Neuron (in vitro differentiated cells): ENCODE measurements at regions not wholly inside any gene's neighbourhood (a gene's known extent, or its start where the extent isn't known, plus 50 kb on each side); places are given as distances from the start of the nearest gene placed in this dataset.

Source experiments
- H2AFZ ChIP-seq: one replicate; pipeline ENCODE4 v1.6.1; 2013; ENCODE audit warnings: low read depth, mild to moderate bottlenecking, inconsistent platforms, low read length, moderate library complexity
- H3K27me3 ChIP-seq: one replicate; pipeline ENCODE4 v1.6.1; 2013; ENCODE audit warnings: low read length; ENCODE audit not compliant: insufficient read depth
- H3K36me3 ChIP-seq: one replicate; pipeline ENCODE4 v1.6.1; 2013; ENCODE audit warnings: low read length; ENCODE audit not compliant: insufficient read depth
- H3K4me1 ChIP-seq: one replicate; pipeline ENCODE4 v1.6.1; 2013; ENCODE audit warnings: low read length; ENCODE audit not compliant: insufficient read depth
- H3K4me3 ChIP-seq: 2 replicates; pipeline ENCODE4 v1.5.1; 2013; ENCODE audit warnings: mild to moderate bottlenecking, low read length, moderate library complexity
- H3K9me3 ChIP-seq: one replicate; pipeline ENCODE4 v1.6.1; 2013; ENCODE audit warnings: low read length

DNA sequence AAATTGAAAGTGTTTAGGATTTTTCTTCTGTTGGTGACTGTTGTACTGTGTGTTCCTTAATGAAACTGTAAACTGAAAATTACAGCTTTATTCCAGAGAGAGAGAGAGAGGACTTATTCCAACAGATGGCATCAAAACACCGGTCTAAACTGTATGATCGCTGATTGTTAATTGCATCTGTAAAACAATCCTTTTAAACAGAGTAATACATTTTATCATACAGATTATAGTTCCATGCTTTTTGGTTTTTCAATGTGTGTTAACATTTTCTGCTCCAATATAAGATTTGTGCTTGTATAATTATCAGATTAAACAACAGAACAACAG is 289.7 kb upstream of the DNAJC19 start:
- H3K36me3 ChIP-seq, result no peaks in the 10 kb centered on the region
- H3K9me3 ChIP-seq, result no peaks in the 10 kb centered on the region
- H3K4me1 ChIP-seq, result no peaks in the 10 kb centered on the region
- no peaks in the 10 kb centered on the region for H3K27me3 ChIP-seq
- H3K4me3 ChIP-seq, result no peak overlapping the region
- no peak overlapping the region for H2AFZ ChIP-seq

- no peaks in the 10 kb centered on the region for H3K27me3 ChIP-seq
- no peaks in the 10 kb centered on the region for H3K9me3 ChIP-seq
- no peak overlapping the region for H2AFZ ChIP-seq
- no peak overlapping the region for H3K4me3 ChIP-seq
- no peaks in the 10 kb centered on the region for H3K4me1 ChIP-seq
- no peaks in the 10 kb centered on the region for H3K36me3 ChIP-seq
Measured at GRCh38 chr3:181278468-181279238, 289.1 kb upstream of the DNAJC19 start.

- Histone ChIP-seq H3K36me3 (no peaks in the 10 kb centered on the region), H3K9me3 (no peaks in the 10 kb centered on the region), H3K4me1 (no peaks in the 10 kb centered on the region), H2AFZ (no peak overlapping the region), H3K27me3 (no peaks in the 10 kb centered on the region), H3K4me3 (no peak overlapping the region)
Measured at GRCh38 chr3:181276358-181276896, 286.9 kb upstream of the DNAJC19 start.

GRCh38 chr3:181274025-181274424 is 284.5 kb upstream of the DNAJC19 start:
- no peaks in the 10 kb centered on the region for H3K27me3 ChIP-seq
- H3K36me3 ChIP-seq, result no peaks in the 10 kb centered on the region
- H3K4me1 ChIP-seq, result no peaks in the 10 kb centered on the region
- no peak overlapping the region for H2AFZ ChIP-seq
- H3K4me3 ChIP-seq, result no peak overlapping the region
- no peaks in the 10 kb centered on the region for H3K9me3 ChIP-seq

DNA sequence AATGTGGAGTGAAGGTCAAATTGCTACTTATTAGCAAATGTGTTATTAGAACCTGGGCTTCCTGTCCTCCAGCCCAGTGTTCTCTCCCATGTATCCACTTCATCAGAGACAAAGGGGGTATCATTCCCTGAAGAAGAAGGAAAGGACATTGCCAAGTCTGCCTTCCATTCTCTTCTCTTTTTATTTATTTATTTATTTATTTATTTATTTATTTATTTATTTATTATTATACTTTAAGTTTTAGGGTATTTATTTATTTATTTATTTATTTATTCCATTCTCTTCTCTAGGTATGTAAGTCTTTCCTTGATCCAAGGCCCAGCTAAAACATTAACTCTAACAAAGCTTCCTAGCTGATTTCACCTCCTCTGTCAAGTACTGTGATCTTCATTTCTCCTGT is 277.8 kb upstream of the DNAJC19 start:
- Histone ChIP-seq H3K36me3 (no peaks in the 10 kb centered on the region), H3K4me1 (no peaks in the 10 kb centered on the region)

DNA sequence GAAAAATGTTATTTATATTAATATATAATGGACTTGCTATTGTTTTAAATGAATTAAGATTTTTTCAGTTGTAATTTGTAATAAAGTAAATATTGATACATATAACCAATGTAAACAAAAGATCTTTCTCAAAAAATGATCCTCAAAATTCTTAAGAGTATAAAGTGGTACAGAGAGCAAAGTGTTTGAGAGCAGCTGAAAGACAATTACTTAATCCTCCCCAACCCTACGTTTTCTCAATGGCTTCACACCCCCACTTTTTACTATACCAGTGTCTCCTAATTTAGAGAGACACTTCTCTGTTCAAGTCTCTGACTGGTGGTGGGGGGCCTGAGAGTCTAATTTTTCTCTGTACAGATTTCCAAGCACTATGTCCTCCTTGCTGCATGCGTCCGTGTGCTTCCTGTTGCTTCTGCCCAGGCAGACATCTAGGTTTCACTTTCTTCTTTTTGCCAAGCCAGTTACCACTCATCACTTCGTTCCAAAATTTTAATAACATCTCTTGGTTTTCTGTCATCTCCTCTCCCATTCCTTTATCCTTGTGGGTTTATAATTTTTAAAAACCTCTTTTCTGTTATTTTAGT is 276.3 kb upstream of the DNAJC19 start:
- peaks cover 2% of the 10 kb centered on the region for H3K27me3 ChIP-seq
- no peak overlapping the region for H3K4me3 ChIP-seq
- no peak overlapping the region for H2AFZ ChIP-seq
- no peaks in the 10 kb centered on the region for H3K4me1 ChIP-seq
- H3K9me3 ChIP-seq, result no peaks in the 10 kb centered on the region
- H3K36me3 ChIP-seq, result no peaks in the 10 kb centered on the region

More for the DNA sequence above, 277.8 kb upstream of the DNAJC19 start:
- H2AFZ ChIP-seq, result no peak overlapping the region
- H3K9me3 ChIP-seq, result no peaks in the 10 kb centered on the region
- no peak overlapping the region for H3K4me3 ChIP-seq
- H3K27me3 ChIP-seq, result peaks cover 2% of the 10 kb centered on the region

- no peak overlapping the region for H3K4me3 ChIP-seq
- H3K36me3 ChIP-seq, result no peaks in the 10 kb centered on the region
- H3K4me1 ChIP-seq, result no peaks in the 10 kb centered on the region
- H3K9me3 ChIP-seq, result no peaks in the 10 kb centered on the region
- H3K27me3 ChIP-seq, result peaks cover 2% of the 10 kb centered on the region
- no peak overlapping the region for H2AFZ ChIP-seq
Measured at GRCh38 chr3:181264486-181264885, 274.9 kb upstream of the DNAJC19 start.

- no peak overlapping the region for H2AFZ ChIP-seq
- no peaks in the 10 kb centered on the region for H3K9me3 ChIP-seq
- H3K27me3 ChIP-seq, result no peaks in the 10 kb centered on the region
- no peaks in the 10 kb centered on the region for H3K36me3 ChIP-seq
- no peak overlapping the region for H3K4me3 ChIP-seq
- H3K4me1 ChIP-seq, result peaks cover 23% of the 10 kb centered on the region
Measured at GRCh38 chr3:181253796-181254195, 264.3 kb upstream of the DNAJC19 start.

DNA sequence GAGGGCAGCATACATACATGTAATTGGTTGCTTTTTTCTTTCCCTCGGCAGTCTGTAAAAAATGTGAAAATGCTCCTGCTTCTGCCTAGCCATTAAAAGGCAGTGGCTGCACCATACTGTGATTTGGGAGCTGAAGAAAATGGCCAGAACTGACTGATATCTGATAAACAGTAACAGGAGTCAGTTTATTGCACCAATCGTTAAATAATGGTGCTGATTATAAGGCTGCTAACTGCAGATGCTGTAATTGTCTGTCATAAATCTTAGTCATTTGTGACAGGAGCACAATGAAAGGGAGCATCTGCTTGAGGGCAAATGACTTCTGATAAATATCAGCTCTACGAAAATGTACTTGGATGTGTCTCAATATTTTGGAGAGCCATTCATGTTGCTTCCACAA is 263.1 kb upstream of the DNAJC19 start:
- Histone ChIP-seq H2AFZ (no peak overlapping the region), H3K4me1 (peaks cover 23% of the 10 kb centered on the region), H3K9me3 (no peaks in the 10 kb centered on the region), H3K4me3 (no peak overlapping the region), H3K27me3 (no peaks in the 10 kb centered on the region), H3K36me3 (no peaks in the 10 kb centered on the region)

DNA sequence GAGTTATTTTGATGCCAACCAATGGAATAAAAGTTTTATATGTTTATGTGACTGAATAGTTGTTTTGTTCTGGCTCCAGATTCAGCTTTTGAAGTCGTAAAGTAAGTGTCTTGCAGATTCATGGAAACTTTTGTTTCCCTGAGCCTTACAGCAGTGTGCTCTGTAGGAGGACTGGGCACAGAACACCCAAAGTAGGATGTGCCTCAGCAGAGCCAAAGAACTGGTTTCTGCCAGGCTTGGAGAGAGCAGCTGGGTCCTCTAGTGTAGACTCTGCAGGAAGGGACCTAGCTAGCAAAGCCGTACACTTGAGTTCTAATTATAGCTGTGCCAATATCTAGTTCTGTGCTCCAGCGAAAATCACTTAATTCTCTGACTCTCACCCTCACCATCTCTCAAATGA is 261.2 kb upstream of the DNAJC19 start:
- Histone ChIP-seq H3K36me3 (no peaks in the 10 kb centered on the region), H3K4me1 (peaks cover 23% of the 10 kb centered on the region), H2AFZ (no peak overlapping the region), H3K27me3 (no peaks in the 10 kb centered on the region), H3K4me3 (no peak overlapping the region), H3K9me3 (no peaks in the 10 kb centered on the region)

DNA sequence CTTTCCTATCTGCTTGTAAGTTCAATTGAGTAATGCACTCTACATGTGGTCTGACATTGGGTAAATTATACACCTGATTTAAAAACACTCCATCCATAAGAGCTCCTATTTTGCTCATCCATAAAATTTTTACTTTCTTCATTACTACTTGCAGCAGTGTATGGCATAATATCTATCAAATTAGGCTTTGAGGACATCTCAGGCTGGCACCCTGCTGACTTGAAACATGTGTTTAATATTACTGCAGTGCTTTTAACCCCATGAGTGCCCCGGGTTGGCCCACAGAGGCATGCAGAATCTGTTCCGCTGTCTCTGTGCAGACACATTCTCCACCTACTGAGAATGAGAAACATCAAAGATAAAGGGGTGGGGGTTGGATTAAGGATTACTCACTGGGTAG is 249.9 kb upstream of the DNAJC19 start:
- H3K27me3 ChIP-seq, result no peaks in the 10 kb centered on the region

DNA sequence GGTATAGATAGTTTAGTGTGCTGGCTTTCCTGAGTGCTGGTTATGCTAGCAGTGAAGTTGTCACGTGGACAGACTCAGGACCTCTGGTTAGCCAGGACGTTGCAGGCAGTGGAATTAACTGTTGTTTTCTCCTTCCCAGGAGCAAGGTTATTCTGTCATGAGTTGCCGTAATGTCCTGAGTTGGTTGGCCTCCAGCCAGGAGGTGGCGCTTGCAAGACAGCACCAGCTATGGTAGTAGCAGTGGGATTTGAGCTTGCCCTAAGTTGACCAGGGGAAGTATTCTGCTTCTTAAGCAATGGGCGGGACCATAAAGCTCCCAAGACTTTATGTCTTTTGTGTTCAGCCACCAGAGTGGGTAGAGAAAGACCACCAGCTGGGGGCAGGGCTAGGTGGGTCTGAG is 240.7 kb upstream of the DNAJC19 start:
- Histone ChIP-seq H3K36me3 (no peaks in the 10 kb centered on the region), H3K27me3 (no peaks in the 10 kb centered on the region), H3K4me1 (no peaks in the 10 kb centered on the region), H3K4me3 (no peak overlapping the region), H2AFZ (no peak overlapping the region), H3K9me3 (no peaks in the 10 kb centered on the region)

More for the DNA sequence above, 249.9 kb upstream of the DNAJC19 start:
- Histone ChIP-seq H3K4me1 (peaks cover 3% of the 10 kb centered on the region), H3K4me3 (no peak overlapping the region), H3K36me3 (no peaks in the 10 kb centered on the region), H3K9me3 (no peaks in the 10 kb centered on the region), H2AFZ (no peak overlapping the region)

DNA sequence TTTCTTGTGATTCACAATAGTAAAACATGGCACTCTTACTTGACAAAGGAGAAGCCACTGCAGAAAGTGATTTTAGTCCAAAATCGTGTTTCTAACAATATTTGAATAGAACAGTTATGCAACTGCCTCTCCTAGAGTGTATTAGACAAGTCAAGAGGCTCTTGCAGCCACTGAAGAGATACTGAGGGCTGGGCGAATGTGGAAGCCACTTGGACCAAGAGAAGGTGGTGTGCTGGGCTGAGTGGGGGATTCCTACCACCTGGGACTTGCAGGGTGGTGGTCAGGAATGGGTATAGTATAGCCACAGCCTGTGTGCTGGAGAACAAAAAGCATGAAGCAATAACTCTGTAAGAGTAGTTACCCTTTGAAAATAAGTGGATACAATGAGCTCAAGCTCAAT is 223.8 kb upstream of the DNAJC19 start:
- Histone ChIP-seq H3K4me3 (no peak overlapping the region), H3K4me1 (peaks cover 17% of the 10 kb centered on the region), H2AFZ (no peak overlapping the region), H3K36me3 (no peaks in the 10 kb centered on the region), H3K27me3 (no peaks in the 10 kb centered on the region), H3K9me3 (no peaks in the 10 kb centered on the region)
